D341Med (cell line): ENCODE measurements at regions not wholly inside any gene's neighbourhood (a gene's known extent, or its start where the extent isn't known, plus 50 kb on each side); places are given as distances from the start of the nearest gene placed in this dataset.

Source experiments
- DNase-seq: peaks from one replicate; pipeline ENCODE4 v3.0.0; 2012; ENCODE audit warnings: low spot score

- DNase-seq: no peak
Measured at GRCh38 chr18:55880617-55881016, 292.6 kb upstream of the TCF4 start.

DNA sequence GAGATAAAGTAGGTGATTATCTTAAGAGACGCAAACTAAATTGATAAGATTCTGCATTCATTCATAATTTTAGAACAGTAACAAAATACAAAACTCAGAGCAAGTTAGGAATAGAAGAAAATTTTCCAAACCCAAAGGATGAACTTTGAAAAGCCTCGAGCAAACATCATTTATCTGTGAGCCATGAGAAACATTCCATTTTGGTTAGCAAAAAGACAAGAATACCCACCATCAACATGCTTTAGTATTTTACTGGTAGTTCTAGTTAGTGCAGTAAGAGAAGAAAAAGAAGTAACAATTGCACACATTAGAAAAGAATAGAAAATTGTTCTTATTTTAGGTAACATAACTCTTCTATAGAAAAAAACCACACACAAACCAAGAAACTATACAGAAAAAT lies 291.3 kb upstream of the TCF4 start:
- no peak for DNase-seq

DNA sequence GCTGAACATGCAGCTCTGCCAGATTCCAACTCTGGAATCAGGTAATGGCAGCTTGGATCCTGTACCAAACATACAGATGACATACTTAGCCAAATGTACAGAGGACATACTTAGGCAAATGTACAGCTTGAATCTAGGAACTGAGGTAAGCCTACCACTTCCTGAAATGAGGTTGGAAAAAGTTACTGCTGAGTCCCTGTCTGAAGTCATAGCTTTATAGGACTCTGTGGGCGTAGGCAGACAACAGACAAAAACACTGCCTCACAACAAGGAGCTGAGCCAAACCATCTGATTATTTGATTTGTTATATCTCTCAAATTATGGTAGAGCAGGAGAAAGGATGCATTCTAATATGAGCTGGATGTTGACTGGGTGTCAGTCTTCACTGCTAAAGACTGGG lies 290.2 kb upstream of the TCF4 start:
- no peak for DNase-seq

- no peak for DNase-seq
Measured at GRCh38 chr18:55877321-55877720, 289.3 kb upstream of the TCF4 start.

GRCh38 chr18:55876254-55876653 lies 288.3 kb upstream of the TCF4 start:
- DNase-seq: no peak

DNA sequence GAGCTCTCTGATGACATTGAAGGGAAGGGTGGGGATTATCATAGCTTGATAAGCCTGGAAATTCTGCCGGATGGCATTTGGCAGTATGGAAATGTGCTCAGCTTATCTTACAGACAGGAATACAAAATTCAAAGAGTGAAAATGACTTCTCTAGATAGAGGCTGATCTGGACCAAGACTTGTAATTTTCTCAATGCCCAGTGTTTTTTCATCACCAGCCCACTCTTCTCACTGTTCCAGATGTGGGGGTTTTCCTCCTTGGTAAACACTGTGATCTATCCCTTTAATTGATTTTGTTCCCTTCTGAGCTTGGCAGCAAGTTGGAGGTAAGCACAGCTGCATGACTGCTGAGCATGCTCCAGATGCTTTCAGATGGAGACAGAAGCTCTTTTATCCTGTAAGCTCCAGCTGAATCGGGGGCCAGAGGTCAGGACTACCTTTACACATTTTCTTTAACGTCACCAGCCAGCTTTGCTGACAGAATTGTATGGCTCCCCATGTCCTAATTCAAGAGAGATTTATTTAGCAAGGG lies 287.4 kb upstream of the TCF4 start:
- no peak for DNase-seq

DNA sequence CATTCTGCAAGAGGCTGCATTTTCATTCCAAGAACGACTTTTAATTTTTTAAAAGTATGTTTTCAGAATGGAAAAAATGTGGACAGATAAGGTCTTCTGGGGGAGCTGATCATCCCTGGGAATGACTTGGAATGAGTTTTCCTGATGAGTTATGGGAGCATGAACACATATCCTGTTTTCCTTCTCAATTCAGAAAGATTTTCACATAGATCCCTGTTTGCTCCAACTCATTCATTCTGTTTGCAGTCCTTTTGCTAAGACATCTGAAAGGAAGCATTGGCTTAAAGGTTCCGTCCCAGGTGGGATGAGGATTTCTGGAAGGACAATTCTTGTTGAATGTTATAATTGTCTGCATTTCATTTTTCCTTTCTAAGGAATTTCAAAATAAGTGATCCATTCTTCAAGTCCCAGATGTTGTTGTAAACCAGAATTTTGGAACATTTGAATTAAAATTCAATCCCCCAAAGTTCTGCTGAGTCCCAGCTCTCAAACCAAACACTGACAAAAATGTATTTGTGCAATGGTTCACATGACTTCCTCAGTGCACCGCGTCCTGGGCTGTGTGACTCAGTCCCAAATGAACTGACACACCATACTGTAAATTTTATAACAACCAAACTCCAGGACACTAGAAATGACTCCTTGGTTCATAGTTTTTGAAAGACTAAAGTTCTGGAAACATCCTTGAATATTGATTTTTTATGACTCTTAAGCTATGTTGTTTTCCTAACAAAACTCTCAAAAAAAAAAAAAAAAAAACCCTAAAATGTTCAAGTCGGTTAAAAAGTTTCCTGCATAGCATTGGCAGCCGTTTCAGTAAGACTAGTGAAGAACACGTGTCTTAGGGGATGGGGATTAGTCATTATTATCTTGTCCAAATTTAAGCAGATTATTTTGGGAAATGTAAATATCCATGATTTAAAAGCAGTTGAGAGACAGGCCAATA lies 281.8 kb upstream of the TCF4 start:
- DNase-seq: no peak

GRCh38 chr18:55868909-55869308 lies 280.9 kb upstream of the TCF4 start:
- no peak for DNase-seq

GRCh38 chr18:55866886-55867285 lies 278.9 kb upstream of the TCF4 start:
- DNase-seq: no peak

DNA sequence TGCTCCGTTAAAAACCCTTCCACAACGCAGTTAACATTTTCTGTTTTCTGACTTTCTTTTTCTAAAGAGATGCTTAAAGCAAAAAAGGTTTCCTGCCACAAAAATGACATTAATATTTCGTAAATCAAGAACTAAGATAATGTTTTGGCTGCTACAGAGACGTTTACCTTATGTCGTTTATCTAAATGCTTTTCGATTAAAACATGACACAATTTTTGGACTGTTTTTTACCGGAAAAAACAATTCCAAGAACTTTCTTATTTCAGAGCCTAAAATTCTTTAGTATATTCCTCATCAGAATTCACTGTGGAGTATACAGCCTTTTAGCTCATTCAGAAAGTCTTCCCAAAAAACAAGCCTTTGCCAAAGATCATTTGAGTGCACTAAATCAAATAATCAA lies 278.0 kb upstream of the TCF4 start:
- DNase-seq: no peak

- no peak for DNase-seq
Measured at GRCh38 chr18:55864281-55864680, 276.3 kb upstream of the TCF4 start.

DNA sequence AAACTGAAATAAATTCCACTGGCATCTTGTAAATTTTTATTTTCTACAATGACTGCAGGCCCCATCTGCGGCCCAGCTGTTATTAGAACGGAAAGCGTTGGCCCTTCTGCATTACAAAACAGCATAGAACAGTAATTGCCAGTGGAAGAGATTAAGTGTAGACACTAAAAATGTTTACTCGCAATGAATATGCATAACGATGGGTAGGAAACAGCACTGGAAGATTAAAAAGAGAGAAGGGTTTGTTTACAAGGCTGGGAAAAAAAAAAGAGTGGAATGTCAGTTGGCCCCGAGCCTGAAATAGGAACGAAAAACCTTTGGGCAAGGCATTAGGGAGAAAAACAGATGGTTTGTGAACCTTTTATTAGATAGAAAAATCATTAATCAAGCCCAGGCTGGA lies 275.9 kb upstream of the TCF4 start:
- no peak for DNase-seq

DNA sequence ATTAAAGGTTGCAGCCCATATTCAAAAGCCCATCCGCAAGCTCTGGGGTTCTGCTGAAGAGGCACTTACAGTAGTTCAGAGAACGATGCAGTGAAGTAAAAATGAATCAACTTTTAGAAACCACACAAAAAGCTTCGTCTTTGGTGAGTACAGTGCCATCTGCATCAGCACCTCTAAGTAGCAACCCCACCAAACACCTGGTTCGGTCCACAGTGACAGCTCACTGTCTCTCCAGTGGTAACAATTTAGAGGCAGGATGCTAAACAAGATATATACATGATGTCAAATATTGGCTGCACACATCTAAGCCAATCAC lies 275.4 kb upstream of the TCF4 start:
- no peak for DNase-seq

GRCh38 chr18:55862693-55863390 lies 274.9 kb upstream of the TCF4 start:
- no peak for DNase-seq

DNA sequence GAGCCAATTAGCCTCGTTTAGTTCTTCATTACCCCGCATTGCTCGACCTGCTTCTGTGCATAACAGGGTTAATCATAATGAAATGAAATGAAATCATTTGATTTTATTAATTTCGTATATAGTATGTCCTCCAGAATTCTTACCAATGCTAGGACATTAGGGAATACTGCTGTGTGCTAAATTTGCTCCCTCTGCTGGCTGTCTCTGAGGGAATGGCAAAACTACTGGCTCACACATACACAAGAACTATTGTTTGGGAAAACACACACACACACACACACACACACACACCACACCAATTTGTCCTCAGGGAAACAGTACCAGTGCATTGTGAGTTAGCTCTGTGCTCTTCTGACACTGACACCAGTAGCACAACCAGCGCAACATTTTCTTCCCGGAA lies 273.3 kb upstream of the TCF4 start:
- peak; percentile 40 for DNase-seq

- DNase-seq: no peak
Measured at GRCh38 chr18:55858661-55859515, 270.9 kb upstream of the TCF4 start.

- DNase-seq: no peak
Measured at GRCh38 chr18:55857956-55858355, 270.0 kb upstream of the TCF4 start.

GRCh38 chr18:55857409-55857808 lies 269.4 kb upstream of the TCF4 start:
- DNase-seq: no peak

- no peak for DNase-seq
Measured at GRCh38 chr18:55856679-55857078, 268.7 kb upstream of the TCF4 start.

DNA sequence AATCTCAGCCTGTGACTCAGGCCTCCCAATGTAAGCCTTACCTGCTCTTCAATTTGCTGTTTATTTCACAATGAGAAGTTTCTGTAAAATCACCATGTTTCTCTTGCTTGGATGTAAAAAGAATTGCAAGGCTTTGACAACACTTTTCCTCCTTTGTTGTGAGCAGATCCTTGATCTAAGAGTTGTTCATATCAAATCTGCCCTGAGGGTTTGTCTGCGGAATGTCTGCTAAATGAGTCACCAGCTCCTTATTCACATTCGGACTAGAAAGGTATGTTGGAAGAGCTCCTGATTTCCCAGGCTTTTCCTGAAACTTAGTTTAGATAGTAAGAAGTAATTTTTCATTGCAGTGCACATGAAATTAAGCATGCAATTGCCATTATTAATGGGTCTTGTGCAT lies 268.2 kb upstream of the TCF4 start:
- no peak for DNase-seq

- DNase-seq: no peak
Measured at GRCh38 chr18:55853268-55853667, 265.3 kb upstream of the TCF4 start.

GRCh38 chr18:55850904-55851303 lies 262.9 kb upstream of the TCF4 start:
- no peak for DNase-seq
